T1000 (cell line): ENCODE measurements at regions not wholly inside any gene's neighbourhood (a gene's known extent, or its start where the extent isn't known, plus 50 kb on each side); places are given as distances from the start of the nearest gene placed in this dataset.
A peak's percentile ranks its signal among the peaks of the same experiment; 100 is the strongest.

Experiments
- DNase-seq: peaks from one replicate; lab custom pipeline; 2025; ENCODE audit warnings: mixed read lengths; lab: John Stamatoyannopoulos, UW

GRCh38 chr1:60196026-60196425 is 122.5 kb upstream of the C1orf87 start:
- DNase-seq: no peak

- DNase-seq: no peak
Observed at GRCh38 chr1:60185684-60186083, 112.1 kb upstream of the C1orf87 start.

- no peak for DNase-seq
Observed at GRCh38 chr1:60184521-60184920, 111.0 kb upstream of the C1orf87 start.

- DNase-seq: no peak
Observed at GRCh38 chr1:60173729-60174505, 100.3 kb upstream of the C1orf87 start.

GRCh38 chr1:60173006-60173405 is 99.4 kb upstream of the C1orf87 start:
- DNase-seq: no peak

GRCh38 chr1:60171801-60172200 is 98.2 kb upstream of the C1orf87 start:
- no peak for DNase-seq

- no peak for DNase-seq
Observed at GRCh38 chr1:60170709-60171108, 97.1 kb upstream of the C1orf87 start.

- DNase-seq: no peak
Observed at GRCh38 chr1:60169206-60169605, 95.6 kb upstream of the C1orf87 start.

- DNase-seq: no peak
Observed at GRCh38 chr1:60162936-60163335, 89.4 kb upstream of the C1orf87 start.

GRCh38 chr1:60160141-60160540 is 86.6 kb upstream of the C1orf87 start:
- DNase-seq: no peak

- no peak for DNase-seq
Observed at GRCh38 chr1:60156371-60156770, 82.8 kb upstream of the C1orf87 start.

- DNase-seq: no peak
Observed at GRCh38 chr1:60153961-60154360, 80.4 kb upstream of the C1orf87 start.

GRCh38 chr1:60152891-60153290 is 79.3 kb upstream of the C1orf87 start:
- DNase-seq: no peak

- DNase-seq: no peak
Observed at GRCh38 chr1:60151311-60151710, 77.7 kb upstream of the C1orf87 start.

GRCh38 chr1:60149251-60149650 is 75.7 kb upstream of the C1orf87 start:
- DNase-seq: no peak

GRCh38 chr1:60146884-60147283 is 73.3 kb upstream of the C1orf87 start:
- DNase-seq: no peak

GRCh38 chr1:60145771-60146170 is 72.2 kb upstream of the C1orf87 start:
- DNase-seq: no peak

- DNase-seq: no peak
Observed at GRCh38 chr1:60141743-60142142, 68.2 kb upstream of the C1orf87 start.

GRCh38 chr1:60141276-60141675 is 67.7 kb upstream of the C1orf87 start:
- DNase-seq: no peak

GRCh38 chr1:60137406-60137805 is 63.8 kb upstream of the C1orf87 start:
- DNase-seq: no peak

- DNase-seq: no peak
Observed at GRCh38 chr1:60136395-60136794, 62.8 kb upstream of the C1orf87 start.

- no peak for DNase-seq
Observed at GRCh38 chr1:60134716-60135115, 61.1 kb upstream of the C1orf87 start.

GRCh38 chr1:60133848-60134247 is 60.3 kb upstream of the C1orf87 start:
- DNase-seq: no peak

GRCh38 chr1:60133000-60133673 is 59.6 kb upstream of the C1orf87 start:
- DNase-seq: peak; percentile 65
